ENCODE measurements at regions not wholly inside any gene's neighbourhood (a gene's known extent, or its start where the extent isn't known, plus 50 kb on each side); places are given as distances from the start of the nearest gene placed in this dataset.

DNA sequence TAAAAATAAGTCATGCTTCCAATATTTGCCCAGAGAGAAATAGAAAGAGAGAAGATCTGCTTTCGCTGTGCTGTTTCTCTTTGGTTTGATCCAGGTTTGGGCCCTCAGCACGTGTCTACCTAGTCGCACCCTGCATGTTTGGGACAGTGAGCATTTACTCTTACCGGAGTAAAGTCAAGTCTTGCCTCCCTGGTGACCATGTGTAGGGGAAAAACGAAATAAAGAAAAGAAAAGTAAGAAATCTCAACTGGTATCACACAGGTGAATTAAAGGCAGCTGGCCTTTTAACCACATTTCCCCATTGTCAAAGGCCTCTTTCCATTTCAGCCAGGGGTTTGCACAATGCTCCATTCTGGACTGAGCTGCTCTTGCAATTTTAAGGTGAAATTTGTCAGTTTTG is 619.4 kb downstream of the VRK1 start:
- DNase-seq, result no peak

DNA sequence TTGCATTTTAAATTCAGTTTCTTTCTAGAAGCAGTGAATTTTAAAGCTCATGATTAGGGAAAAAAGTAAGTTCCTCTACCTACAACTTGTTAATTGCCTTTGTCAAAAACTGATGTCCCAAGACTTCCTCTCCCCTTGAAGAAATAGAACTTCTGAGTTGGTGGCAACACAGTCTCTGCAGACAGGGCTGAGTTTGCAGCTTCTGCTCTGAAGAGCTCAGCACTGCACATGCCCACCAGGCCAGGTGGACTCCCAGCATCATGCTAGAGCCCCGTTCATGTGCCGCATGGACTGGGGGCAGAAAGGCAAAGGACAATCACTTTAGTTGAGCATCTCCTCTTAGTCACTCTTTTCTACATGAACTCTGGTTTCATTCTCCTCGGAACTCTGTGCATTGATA is 620.1 kb downstream of the VRK1 start:
- DNase-seq, result no peak

DNA sequence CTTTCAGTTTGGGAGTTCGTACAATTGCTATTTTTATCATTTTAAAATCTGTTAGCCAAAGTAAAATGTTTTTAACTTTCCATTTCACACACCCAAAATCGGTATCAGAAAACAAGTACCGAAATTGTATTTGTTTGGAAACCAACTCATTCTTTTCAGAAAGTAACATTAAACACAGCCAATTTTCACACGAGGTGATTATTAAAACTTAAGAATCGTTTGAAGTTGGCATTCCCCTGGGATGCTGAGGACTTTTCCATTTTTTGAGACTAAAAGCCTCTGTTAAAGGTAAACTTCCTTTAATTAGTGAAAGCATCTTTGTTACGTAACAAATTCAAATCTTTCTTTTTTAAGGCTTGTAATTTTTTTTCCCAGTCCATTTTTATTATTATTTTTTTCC is 623.0 kb downstream of the VRK1 start:
- no peak for DNase-seq

DNA sequence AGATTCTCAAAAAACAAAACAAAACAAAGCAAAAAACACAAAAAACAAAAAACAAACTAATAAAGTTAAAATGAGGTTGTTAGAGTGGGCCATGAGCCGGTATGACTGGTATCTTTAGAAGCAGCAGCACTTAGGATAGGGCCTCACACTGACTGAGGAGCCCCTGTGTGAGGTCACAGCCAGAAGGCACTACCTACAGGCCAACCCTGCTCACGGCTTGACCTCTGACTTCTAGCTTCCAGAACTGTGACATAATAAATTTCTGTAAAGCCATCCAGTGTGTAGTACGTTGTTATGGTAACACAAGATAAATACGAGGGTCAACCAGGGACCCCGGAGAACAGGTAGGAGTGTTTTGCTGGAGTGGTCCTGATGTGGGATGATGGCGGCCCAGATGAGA is 629.6 kb downstream of the VRK1 start:
- DNase-seq, result no peak

DNA sequence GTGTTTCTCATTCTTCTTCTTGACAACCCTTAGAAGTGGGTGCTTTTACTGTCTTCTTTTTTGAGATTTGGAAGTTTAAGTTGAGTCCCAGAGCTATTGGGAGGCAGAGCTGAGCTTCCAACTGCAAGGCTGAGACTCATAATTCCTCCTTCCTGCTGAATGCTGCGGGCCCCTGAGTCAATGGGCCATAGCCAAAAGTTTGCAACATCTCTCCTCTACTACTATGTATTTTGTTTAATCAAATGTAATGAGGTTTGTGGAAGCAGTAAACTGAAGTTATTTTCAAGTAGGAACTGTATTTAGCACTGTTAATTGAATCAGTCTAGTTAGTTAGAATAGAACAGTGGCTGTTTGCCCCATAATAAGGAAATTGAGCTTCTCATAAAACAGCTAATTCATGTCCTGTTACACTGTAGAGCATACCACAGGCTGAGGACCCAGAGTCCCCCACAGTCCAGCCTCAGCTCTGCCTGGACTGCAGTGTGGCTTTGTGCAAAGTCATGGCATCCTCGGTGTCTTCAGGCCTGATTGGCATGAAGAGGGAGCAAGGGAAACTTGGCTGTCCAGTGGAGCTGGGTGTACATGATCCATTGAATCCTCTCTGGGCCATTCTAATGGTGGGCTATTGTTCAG is 631.7 kb downstream of the VRK1 start:
- no peak for DNase-seq

DNA sequence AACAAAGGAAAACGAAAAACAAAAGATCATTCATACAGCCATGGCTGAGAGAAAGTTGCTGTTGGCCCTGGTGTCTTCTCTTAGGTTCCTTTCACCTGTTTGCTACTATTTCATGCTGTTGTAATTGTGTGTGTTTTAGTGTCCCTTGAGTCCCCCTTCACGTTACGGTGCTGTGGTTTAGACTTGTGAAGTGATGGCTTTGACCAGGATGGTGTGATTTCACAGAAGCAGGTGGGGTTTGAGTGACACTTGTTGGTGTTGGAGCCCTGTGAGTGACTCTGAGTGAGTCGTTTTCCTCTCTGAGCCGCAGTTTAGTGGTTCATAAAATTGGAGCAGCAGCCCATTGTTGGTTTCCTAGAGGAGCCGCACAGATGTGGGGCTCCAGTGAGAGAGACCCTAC is 635.4 kb downstream of the VRK1 start:
- no peak for DNase-seq

DNA sequence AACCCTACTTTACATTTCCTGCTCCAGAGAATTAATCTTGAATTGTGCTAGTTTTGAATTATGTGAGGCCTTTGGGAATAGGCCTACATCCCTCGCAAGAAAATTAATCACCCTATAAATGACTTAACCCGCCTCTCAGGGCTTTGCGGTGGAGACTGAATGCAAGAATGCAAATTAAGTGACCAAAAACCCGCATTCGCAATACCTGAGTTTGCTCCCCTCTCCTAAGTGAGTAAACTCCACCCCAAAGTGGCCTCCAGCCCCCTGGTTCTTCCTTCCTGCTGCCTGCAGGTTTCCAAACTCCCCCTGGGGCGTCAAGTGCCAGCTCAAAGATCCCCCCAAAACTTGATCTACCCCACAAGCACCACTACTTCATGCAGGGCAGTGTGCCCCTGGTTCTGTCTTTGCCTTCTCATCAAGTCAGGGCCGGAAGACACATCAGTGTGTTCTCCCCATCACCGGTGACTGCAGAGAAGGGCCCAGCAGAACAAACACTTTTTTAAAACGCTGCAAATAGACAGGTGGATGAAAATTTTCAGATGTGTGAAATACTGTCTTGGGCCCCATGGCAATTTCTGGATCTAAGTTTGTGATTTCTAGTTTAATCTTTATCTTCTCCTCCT is 644.7 kb downstream of the VRK1 start:
- no peak for DNase-seq

DNA sequence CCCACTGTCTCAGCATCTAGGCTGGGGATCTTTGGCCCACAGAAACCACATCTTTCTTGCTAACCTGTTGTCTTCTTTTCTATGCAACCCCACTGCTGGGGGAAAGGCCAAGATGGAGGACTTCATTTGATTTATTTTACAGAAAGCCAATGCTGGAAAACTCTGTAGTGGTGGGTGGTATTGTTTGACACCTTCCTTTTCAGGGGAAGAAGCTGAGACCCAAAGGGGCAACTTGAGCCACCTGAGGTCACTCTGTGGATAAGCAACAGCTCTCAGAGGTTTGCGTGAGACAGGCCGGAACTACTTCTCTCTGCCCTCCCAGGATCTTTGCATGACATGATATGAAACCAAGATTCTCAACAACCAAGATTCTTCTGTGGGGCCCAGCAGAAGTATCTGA is 645.2 kb downstream of the VRK1 start:
- DNase-seq, result no peak

DNA sequence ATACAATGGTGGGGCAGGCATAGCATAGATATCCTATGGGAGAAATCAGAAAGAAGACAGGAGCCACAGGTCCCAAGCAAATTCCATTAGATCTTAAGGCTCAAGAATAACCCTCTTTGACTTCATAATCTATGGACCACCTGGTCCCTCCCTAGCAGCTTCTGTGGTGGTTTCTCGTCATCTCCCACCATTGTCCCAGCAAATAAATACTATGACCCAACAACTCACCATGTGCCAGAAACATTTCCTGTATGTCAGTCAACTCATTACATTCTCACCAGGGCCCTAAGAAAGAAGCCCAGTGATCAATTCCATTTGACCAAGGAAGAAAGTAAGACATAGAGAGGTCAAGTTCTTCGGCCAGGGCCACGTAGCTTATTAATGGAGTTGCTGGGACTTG is 646.2 kb downstream of the VRK1 start:
- no peak for DNase-seq

DNA sequence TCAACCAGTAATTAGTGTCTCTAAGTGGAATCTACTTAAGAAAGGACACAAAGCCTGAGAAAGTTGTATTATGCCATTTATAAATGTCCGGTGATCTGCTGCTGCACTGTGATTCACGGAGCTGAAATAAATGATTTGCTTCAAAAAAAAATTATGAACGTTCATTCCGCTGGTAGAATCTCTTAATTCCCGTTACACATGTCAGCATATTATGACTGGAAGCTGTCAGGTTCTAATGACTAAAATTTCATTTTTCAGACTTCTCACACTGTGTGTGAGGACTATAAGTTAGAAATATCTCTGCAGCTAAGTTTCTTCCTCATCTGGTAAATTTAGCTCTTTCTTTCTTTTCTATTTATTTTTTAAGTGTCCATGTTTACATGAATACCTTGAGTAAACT is 647.1 kb downstream of the VRK1 start:
- no peak for DNase-seq

DNA sequence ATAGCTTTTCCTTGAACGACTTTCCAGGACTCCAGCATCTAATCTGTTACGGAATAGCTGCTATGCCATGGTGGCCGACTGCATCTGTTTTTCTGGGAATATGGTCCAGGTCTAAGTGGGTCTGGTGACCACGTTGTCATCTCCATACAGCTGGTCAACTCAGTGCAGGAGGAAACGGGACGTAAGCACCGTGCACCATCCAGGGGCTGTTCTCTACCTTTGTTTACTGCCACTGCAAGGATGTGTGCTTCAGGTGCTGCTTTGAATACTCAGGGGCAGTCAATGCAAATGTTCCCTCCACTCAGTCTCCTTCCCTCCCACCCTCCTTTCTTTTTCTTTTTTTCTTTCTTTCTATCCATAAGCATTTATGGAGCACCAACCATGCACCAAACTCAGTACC is 648.2 kb downstream of the VRK1 start:
- DNase-seq, result no peak

DNA sequence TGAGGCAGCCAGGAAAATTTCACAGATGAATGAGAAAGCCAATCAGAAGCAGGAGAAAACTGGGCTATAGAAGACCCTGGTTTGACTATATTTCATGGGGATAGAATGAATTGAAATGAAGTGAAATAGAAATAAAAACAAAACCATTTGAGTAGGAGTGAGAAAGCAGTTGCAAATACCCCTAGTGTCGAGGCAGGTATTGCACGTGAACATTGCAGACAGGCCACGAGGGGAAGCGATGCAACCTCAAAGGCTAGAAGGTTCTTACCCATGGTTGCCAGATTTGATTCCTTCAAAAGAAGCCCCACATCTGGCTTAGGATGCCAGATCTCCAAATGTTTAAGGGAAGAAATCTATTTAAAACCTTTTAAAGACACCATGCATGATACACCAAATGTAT is 648.9 kb downstream of the VRK1 start:
- no peak for DNase-seq

DNA sequence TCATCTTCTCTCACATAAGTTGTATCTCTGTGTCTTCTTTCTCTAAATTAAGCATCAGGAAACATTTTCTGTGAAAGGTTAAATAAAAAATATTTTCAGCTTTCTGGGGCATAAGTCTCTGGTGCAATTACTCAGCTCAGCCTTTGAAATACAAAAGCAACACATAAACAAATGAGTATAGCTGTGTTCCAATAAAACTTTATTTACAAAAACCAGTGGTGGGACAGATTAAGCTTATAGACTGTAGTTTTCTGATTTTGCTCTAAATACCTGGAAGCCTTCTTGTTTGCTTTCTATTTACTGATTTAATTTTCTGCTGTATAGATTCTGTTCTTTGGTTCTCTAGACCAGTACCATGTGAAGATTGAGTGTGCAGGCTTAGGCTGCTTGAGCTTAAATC is 655.1 kb downstream of the VRK1 start:
- DNase-seq, result no peak

DNA sequence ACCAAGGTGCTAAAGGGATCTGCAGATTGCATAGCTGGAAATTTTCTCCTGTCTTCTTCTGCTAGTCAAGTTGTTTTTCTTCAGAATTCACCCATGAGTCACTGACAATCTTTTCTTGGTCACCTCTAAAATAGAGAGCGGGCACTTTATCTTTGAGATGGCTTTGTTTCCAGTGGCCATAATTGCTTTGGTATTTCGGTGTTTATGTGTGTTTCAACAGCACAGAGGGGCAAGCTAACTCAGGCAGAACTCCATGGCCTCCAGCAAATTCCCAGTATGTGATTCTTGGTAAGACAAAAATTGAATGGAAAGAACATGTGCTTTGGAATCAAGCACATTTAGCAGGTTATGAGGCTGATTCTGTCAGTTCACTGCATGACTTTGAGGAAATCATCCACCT is 656.8 kb downstream of the VRK1 start:
- no peak for DNase-seq

DNA sequence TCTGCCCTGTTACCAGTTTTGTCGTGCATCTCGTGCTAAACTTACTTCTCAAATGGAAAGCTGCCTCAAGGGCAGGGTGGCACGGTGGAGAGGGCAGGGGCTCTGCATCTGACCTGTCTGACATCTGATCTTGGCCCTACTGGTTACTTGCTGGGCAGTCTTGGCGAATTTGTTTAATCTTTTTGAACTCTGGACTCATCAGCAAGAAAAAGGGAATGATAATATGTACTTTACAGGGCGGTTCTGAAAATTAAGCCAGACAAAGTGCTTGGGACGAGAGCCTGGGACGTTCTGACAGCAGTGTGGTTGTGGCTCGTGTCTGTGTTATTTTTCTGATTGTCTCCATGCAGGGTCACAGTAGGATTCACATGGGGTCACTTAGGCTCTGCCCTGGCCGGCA is 659.3 kb downstream of the VRK1 start:
- DNase-seq, result no peak

DNA sequence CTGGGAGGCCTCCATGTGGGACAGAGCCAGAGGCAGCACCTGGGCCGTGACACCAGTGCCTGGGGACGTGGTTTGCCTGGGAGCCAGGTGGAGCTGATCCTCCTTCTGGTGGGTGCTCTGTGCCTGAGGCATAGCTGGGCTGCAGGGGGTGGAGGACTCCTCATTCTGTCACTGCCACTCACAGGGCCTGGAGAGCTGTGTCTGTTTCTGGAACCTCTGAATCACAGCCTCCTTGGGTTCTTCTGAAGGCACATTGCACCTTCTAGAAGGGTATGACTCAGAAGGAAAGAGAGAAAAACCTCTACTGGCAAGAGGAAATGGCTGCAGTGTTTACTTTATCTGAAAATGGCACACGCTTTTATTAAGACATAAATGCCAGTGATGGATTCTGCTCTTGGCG is 659.8 kb downstream of the VRK1 start:
- DNase-seq, result peak in 19 of 56 donors; percentile 4 to 69 (median 16)

DNA sequence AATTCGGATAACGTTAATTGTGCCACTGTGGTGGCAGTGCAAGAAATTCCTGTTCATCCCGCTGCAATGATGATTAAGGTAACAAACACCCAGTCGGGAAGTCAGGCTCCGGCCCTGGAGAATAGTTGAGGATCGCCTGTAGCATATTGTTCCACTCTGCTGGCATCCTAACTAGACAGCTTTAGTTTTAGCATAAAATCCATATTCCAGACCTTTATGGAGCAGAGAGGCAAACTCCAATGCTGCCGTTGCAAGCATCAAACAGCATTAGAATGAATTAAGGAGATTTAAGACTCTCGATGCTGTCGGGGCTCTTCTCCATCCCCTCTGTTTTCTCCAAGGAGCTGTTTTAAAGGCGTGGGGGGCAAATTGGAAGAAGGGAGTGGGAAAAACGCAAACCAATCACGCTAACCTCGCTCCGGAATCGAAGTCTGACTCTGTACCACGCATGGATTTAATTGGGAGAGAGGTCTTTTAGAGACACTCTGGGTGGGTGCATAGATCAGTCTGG is 660.4 kb downstream of the VRK1 start:
- DNase-seq, result peak in 11 of 56 donors; percentile 2 to 30 (median 13)

DNA sequence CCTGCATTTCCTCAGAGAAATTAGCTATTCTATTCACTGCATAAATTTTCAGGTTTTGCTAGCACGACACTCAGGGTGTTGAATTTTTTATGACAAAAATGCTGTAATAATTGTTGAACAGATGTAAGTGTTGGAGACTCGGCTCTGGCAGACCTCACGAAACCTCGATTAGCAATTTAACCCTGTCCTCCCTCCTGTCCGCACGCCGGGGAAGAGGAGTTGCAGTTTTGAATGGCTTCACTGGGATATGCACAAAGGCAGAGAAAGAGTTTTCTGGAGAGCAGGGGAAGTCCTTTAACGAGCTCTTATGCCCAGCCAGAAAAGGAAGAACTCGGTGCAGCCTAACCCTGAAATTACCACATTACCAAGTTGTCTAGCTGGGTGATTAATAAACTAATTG is 661.1 kb downstream of the VRK1 start:
- peak in 9 of 56 donors; percentile 7 to 56 (median 27) for DNase-seq

DNA sequence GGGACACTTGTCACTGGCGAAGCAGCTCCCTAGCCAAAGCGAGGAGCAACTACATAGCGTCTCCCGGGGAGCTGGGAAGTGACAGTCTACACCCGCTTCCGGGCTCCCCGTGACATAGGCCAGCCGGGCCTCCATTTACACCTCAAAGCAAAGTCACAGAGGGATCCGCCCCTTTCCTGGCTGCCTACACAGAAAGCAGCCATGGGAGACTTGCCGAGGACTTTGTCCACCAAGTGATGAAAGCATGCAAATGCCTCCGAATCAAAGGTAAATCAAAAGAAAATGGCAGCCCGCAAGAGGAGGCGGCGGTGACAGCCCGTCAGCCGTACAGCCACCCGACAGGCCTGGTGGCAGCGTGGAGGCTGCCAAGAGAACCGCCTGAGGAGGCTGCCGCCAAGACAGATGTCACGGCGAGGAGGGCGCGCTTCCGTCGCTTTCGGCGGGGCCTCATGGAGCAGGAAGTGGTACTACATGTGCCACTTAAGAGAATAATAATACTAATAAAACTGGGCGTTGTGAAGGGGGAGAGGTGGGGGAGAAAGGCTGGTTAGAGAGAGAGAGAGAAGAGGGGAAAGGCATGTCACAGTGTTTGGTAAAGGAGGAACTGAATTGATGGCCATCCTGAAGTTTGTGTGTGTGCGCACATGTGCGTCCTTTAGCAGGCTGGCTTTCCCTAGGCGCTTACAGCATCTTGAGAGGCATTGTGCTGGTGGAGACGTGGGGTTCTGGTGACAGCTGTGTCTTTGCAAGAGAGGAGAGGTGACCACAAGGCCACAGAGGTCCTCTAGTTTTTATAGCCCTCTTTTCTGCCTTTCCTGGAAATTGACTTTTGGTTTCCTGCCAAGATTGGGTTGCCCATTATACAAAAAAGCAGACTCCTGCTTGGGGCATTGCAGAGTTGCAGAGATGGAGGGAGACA is 661.7 kb downstream of the VRK1 start:
- peak in 27 of 56 donors; percentile 3 to 56 (median 26) for DNase-seq

DNA sequence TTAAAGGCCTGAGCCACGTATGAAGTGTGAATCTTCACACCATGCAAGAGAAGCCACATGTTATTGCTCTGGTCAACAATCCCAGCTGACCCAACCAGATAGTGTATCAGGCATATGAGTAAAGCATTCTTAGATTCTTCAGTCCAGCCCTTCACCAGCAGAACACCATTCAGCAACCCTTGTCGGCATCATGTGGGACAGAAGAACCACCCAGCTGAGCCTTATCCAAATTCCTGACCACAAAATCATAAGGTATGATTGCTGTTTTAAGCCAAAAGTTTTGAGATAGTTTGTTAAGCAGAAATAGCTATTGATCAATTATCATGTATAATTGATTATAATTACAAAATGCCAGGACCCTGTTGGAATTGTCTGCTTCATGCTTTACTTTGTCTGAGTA is 664.9 kb downstream of the VRK1 start:
- no peak for DNase-seq

DNA sequence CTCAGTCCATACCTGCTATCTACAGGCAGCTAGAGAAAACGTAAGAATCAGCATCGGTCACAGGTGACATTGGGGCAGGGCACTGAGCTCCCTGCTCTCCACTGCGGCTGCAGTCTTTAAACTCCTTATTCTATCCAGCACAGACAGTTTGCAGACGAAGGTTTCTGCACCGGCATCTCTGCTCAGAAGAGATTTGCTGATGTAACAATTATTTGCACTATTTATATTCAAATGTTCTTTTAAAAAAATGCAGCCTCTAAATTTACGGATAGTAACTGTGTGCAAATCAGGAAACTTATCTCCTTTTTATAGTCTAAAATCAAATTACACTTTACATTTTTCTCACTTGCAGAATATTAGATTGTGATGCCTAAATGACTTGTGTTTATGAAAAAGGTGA is 671.0 kb downstream of the VRK1 start:
- DNase-seq, result no peak

DNA sequence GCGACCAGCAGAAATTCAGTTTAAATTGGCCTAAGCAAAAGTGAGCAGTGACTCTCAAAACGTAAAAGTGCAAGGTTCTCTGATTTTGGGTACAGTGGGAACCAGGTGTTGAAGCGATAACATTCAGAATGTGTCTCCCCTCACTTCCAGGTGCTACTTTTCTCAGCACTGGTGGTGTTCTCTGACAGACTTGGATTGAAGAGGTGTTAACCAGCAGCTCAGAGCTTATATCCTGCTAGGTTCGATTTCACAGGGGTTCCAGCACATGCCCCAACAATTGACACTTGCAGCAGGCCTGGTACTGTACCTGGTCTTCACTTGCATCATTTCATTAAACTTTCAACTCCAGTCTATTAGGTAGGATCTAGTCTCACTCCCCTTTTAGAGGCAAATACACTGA is 680.2 kb downstream of the VRK1 start:
- DNase-seq, result no peak

Measured in nucleus accumbens (tissue), 56 donors.